Body of pancreas (tissue), 4 donors: ENCODE measurements at regions not wholly inside any gene's neighbourhood (a gene's known extent, or its start where the extent isn't known, plus 50 kb on each side); places are given as distances from the start of the nearest gene placed in this dataset.

Experiments
- CTCF ChIP-seq, 7 experiments: fragments of 450-650 bp in 4 of 7; fragments of 200-600 bp in 3 of 7; sonication (generic) in 3 of 7; IDR thresholded peaks; one replicate each; pipeline ENCODE4 v1.5.1; 2016 to 2019; ENCODE audit warnings: antibody characterized with exemption in 7 of 7
- POLR2A ChIP-seq, 3 donors: fragments of 450-650 bp; IDR thresholded peaks; one replicate each; pipeline ENCODE4 v1.6.1; 2016; ENCODE audit warnings: antibody characterized with exemption in 3 of 3, mild to moderate bottlenecking in 2 of 3

- TF ChIP-seq POLR2A (IDR thresholded peaks at IDR 0.05) (no peak), CTCF (IDR thresholded peaks at IDR 0.05) (no peak)
These were observed 430.1 kb downstream of the FBXO15 start for GRCh38 chr18:73717570-73717969.
